GM18907 (cell line): ENCODE measurements at regions not wholly inside any gene's neighbourhood (a gene's known extent, or its start where the extent isn't known, plus 50 kb on each side); places are given as distances from the start of the nearest gene placed in this dataset.
A peak's percentile ranks its signal among the peaks of the same experiment; 100 is the strongest.

Source experiments
- ATAC-seq: cut with Tn5 transposase; IDR thresholded peaks from one replicate; pipeline ENCODE4 v1.9.1; 2021; ENCODE audit warnings: mild to moderate bottlenecking, moderate library complexity; ENCODE audit not compliant: unreplicated experiment

DNA sequence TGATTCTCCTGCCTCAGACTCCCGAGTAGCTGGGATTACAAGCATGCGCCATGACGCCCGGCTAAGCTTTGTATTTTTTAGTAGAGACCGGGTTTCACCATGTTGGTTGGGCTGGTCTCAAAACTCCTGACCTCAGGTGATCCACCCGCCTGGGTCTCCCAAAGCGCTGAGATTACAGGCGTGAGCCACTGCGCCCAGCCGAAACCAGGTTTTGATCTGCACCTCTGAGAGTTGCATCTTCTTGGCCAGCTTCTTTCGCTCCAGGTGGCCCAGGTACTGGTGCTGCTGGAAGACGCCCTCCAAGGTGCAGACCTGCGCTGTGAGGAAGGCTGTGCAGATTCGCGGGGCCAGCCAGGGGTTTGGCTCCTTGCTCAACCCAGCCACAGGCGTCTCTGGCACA is 275.4 kb upstream of the LRRC3B start:
- ATAC-seq, result no peak

GRCh38 chr3:26350853-26351252 is 271.7 kb upstream of the LRRC3B start:
- no peak for ATAC-seq

- no peak for ATAC-seq
These were observed 269.5 kb upstream of the LRRC3B start for GRCh38 chr3:26353097-26353496.

DNA sequence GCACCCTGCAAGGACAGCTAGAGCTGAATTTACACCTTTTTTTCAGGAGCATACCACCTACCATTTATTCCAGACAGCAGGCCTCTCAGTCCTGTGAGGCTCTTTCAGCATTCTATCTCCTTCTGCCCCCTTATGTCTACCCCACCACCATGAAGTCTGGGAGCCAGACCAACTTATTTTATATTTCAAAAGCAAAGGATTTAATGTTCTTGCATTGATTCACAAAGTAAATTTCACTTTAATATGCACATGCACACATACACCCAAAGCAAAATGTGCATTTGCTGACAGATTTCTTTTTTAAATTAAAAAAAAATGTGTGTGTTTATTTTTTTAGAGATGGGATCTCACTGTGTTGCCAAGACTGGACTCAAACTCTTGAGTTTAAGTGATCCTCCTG is 264.2 kb upstream of the LRRC3B start:
- ATAC-seq, result no peak

DNA sequence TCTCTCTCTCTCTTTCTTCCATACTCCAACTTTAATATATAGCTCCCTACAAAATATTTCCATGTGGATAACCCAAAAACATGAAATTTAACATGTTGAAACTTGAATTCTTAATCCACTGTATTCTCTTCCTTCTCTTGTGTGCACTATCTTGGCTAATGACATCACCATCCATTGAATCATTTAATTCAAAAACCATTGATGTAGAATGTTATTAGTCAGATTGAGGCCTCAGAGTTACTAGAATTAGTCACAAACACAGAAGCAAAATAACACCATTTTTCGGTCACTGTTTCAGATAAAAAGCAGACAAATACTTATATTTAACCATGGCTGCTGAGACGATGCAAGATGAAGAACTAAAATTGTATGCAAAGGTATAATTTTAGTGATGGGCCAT is 256.9 kb upstream of the LRRC3B start:
- ATAC-seq, result no peak

DNA sequence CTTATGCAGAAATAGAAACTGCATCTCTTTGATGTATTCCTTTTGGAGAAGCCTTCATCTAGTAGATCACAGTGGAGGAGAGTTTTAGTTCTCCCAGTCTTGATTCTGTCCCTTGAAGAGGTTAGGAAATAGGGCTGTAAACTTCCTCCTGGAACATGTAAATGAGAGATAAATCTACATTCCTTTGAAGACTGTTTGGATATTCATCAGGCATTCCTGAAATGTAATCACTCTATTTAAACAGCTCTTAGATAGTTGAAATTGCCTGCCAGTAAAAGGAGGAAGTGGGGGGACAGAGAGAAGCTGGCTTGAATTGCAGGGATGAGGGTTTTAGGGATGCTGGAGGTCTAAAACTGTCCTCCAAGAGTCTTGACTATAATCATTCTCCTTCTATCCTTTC is 254.3 kb upstream of the LRRC3B start:
- no peak for ATAC-seq

GRCh38 chr3:26369133-26369532 is 253.4 kb upstream of the LRRC3B start:
- no peak for ATAC-seq

DNA sequence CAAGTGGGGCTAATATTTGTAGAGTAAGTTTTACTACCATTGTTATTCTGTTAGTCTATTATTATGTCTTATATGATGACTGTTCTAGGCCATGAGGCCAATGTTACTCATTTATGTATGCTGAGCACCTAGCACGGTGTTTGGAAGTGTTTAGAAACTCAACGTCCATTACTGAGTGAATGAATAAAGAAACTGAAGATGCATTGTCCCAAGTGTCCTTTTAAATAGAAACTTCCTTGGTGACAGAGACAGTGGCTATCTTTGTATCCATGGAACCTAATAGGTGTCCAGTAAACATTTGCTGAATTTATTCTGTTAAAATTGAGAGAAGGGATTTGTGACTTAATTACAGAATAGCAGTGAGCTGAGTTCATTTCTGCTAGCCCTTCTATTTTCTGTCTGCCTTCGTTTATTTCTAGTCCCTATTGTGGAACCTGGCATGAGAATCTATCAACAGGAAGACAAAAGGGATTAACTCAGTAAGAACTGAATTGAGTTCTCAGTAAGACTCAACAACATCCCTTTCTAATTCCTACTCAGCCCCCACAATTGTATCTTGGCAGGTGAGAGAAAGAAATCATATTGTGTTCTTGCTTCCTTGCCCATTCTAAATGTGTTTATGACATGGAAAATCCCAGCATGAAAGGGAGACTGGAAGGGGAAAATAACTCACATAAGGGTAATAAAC is 246.6 kb upstream of the LRRC3B start:
- ATAC-seq, result no peak

DNA sequence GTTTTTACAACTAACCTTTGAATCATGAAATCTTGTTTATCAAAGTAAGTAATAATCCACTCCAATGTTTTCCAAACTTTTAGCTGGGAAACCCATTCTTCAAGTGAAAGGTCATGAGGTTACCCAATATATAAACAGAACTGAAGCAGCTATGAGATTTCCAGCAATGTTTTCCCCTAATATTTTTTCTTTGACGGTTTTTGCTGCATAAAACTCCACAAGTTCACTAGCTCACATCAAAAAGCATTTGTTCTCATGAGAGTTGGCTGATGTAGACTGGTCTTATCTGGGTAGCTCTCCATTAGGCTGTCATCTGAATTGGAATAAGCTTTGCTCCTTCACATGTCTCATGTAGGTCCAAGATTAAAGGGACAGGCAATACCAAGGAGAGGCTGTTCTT is 241.2 kb upstream of the LRRC3B start:
- no peak for ATAC-seq

DNA sequence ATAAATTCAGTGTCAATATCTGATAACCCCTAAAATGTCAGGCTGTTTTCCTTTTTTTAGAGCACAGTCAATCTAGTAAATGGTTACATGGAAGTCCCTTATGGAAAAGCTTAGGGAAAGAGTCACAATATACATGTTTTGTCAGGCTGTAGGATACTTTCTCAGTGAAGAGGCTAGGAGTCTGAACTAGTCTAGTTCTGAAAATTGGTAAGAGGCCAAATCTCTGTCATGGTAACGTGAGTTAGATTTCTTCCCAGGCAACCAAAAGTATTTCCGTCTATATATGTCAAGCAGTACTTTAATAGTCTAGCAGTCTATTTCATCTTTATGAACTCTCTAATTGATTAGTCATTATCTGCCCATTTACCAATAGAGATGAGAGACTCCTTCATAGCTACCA is 215.9 kb upstream of the LRRC3B start:
- no peak for ATAC-seq

- no peak for ATAC-seq
These were observed 204.0 kb upstream of the LRRC3B start for GRCh38 chr3:26418553-26418952.

GRCh38 chr3:26422415-26422814 is 200.2 kb upstream of the LRRC3B start:
- ATAC-seq, result peak; percentile 85

GRCh38 chr3:26425076-26425475 is 197.5 kb upstream of the LRRC3B start:
- no peak for ATAC-seq

- peak; percentile 72 for ATAC-seq
These were observed 193.6 kb upstream of the LRRC3B start for GRCh38 chr3:26428992-26429391.

DNA sequence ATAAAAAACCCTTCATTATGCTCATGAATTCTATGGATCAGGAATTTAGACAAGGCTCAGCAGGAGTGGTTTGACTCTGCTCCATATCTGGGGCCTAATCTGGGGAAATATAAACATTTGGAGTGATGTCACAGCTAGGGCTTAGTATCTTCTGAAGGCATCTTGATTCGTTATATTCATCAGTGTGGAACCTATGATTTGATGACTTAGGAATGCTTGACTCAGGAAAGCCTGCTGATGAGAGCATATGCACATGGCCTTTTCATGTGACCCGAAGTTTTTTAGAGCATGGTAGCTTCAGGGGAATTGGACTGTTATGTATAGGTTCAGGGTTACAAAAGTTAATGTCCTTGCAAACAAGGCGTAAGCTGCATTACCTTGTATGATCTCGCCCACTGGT is 184.9 kb upstream of the LRRC3B start:
- ATAC-seq, result no peak

DNA sequence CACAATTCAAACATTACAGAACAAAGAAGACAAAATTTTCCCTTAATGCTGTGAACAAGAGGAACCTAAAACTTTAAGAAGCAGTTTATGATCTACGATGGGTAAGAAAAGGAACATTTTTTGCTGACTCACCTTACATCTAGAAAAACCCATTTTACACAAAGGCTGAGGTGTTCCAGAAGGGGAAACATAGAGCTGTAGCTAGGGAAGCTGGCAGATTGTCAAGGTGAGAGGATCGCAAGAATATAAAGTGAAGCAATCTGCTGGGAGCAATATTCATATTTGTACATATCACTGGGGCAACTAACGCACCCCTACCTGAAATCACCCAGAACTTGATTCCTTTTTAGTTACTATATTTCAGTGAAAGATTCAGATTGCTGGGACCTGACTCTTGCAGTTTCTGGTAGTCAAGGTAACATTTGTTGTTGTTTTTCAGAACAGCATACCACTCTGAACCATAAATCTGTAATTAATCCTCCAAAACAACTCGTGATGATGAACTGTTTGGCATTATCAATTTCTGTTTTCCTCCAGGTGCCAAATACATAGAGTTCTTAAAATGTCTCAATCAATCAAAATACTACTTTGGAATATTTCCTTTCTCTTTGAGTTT is 184.1 kb upstream of the LRRC3B start:
- no peak for ATAC-seq

GRCh38 chr3:26438981-26439884 is 183.3 kb upstream of the LRRC3B start:
- ATAC-seq, result no peak

- ATAC-seq, result peak; percentile 80
These were observed 172.6 kb upstream of the LRRC3B start for GRCh38 chr3:26449996-26450395.

DNA sequence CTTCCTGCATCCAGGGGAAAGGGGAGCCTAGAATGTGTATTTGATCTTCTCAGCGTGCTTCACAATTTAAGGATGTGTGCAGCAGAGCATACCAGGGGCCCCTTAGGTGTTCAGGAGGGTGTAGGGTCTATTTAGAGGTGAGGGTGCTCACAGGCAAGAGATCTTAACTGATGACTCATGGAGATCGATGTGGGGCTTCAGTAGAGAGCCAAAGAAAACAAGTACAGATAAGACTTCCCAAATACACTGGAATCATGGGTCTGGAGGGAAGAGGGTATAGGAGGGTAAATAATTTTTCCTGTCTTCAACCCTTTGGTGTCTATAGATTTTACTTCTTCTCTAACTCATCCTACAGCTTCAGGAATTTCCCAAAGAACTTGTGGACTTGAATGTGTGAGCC is 170.2 kb upstream of the LRRC3B start:
- no peak for ATAC-seq

DNA sequence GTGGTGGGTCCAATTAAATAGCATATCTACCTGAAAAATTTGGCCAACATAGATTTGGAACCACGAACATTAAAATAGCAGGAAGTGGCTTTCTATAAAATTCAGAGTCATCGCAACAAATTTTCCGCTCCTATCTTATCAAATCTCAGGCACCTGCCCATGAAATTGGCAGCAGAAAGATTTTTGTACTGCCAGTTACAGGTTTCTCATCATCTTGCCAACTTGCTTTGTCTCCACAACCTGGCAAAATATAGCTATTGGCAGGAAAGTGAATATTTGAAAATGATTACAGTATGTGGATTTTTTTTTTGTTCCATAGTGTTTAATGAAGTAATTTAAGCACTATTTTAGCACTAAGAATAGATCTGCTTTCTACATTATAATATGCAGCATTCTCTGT is 161.6 kb upstream of the LRRC3B start:
- ATAC-seq, result no peak

DNA sequence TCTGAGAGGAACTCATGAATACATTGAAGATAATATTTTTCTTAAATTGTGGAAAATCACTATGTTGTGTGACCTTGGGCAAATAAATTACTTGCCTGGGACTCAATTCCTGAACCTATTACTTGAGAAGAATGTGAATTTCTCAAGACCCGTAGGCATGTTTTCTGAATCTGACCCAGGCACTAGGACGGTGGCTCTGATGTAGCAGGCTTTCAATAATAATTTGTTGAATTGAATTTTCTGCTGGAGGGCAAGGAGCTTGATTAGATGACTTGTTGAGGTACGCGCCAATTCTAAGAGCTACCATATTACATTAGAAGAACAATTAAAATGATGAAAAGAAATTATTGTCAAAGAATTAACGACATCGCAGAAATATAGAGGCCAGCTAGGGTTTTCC is 150.2 kb upstream of the LRRC3B start:
- ATAC-seq, result no peak

DNA sequence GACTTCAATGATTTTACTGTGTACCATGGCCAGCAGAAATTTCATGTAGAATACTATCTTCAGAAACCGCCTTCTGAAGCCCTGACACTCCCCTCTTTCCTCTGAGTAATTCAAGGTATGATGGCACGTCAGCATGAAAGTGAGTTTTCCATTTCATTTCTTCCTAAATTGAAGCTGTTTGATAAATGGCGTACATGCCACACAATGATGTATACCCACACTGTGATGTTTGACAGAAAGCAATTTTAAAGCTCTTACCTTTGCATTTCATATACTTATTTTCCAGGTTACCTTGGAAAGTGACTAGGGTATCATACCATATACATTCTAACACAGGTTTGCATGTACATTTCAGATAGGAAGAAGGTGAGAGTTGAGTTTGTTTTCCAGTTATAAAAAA is 147.9 kb upstream of the LRRC3B start:
- ATAC-seq, result no peak
